CMK (cell line): ENCODE measurements at regions not wholly inside any gene's neighbourhood (a gene's known extent, or its start where the extent isn't known, plus 50 kb on each side); places are given as distances from the start of the nearest gene placed in this dataset.

Experiments
- DNase-seq: peaks from one replicate; pipeline ENCODE4 v3.0.0-alpha.2; 2010; ENCODE audit warnings: low read depth

GRCh38 chr1:36542024-36542961 lies 59.6 kb upstream of the CSF3R start:
- DNase-seq, result no peak

- no peak for DNase-seq
Measured at GRCh38 chr1:36540056-36540455, 57.3 kb upstream of the CSF3R start.

GRCh38 chr1:36539526-36539925 lies 56.8 kb upstream of the CSF3R start:
- DNase-seq, result no peak

GRCh38 chr1:36537991-36538390 lies 55.3 kb upstream of the CSF3R start:
- no peak for DNase-seq

- DNase-seq, result no peak
Measured at GRCh38 chr1:36537190-36537768, 54.6 kb upstream of the CSF3R start.

- DNase-seq, result no peak
Measured at GRCh38 chr1:36536727-36537126, 54.0 kb upstream of the CSF3R start.

GRCh38 chr1:36534711-36535412 lies 52.1 kb upstream of the CSF3R start:
- DNase-seq, result no peak

GRCh38 chr1:36533897-36534296 lies 51.2 kb upstream of the CSF3R start:
- DNase-seq, result no peak

GRCh38 chr1:36532810-36533401 lies 50.2 kb upstream of the CSF3R start:
- DNase-seq, result no peak
